Thoracic aorta (tissue), 2 donors: ENCODE measurements at regions not wholly inside any gene's neighbourhood (a gene's known extent, or its start where the extent isn't known, plus 50 kb on each side); places are given as distances from the start of the nearest gene placed in this dataset.

Experiments used
- ATAC-seq: fragments of 150-250 bp; one replicate; pipeline ENCODE4 v1.8.0; 2017; ENCODE audit warnings: low read depth; ENCODE audit not compliant: insufficient number of reproducible peaks, low FRiP score
- DNase-seq: peaks from one replicate; pipeline ENCODE4 v3.0.0-alpha.2; 2020; ENCODE audit warnings: low spot score
- H3K27ac ChIP-seq, 2 donors: fragments of 200-600 bp; sonication (generic); 1 replicate in 1 of 2; 2 replicates in 1 of 2; pipeline ENCODE4 v1.5.1; 2016; ENCODE audit warnings: mild to moderate bottlenecking in 2 of 2, moderate library complexity in 2 of 2
- H3K27me3 ChIP-seq: fragments of 200-600 bp; sonication (generic); replicated peaks from 2 replicates; pipeline ENCODE4 v1.6.0; 2016; ENCODE audit warnings: mild to moderate bottlenecking; ENCODE audit not compliant: insufficient read depth
- H3K36me3 ChIP-seq: fragments of 200-600 bp; sonication (generic); one replicate; pipeline ENCODE4 v1.5.1; 2016
- H3K4me1 ChIP-seq, 2 donors: fragments of 200-600 bp; sonication (generic); 1 replicate in 1 of 2; 2 replicates in 1 of 2; pipeline versions ENCODE4 v1.5.1 to v1.6.0; 2016; ENCODE audit warnings: low read depth in 2 of 2, mild to moderate bottlenecking in 1 of 2; ENCODE audit not compliant: control insufficient read depth in 1 of 2
- H3K4me3 ChIP-seq: fragments of 200-600 bp; sonication (generic); 2 replicates; pipeline ENCODE4 v1.5.1; 2016; ENCODE audit warnings: mild to moderate bottlenecking
- H3K9me3 ChIP-seq: fragments of 200-600 bp; sonication (generic); 2 replicates; pipeline ENCODE4 v1.5.1; 2016
- TF ChIP-seq, protein P1 (sequence below): fragments of 200-600 bp; sonication (generic); IDR thresholded peaks from one replicate; pipeline ENCODE4 v1.5.1; 2019; ENCODE audit warnings: antibody characterized with exemption

DNA sequence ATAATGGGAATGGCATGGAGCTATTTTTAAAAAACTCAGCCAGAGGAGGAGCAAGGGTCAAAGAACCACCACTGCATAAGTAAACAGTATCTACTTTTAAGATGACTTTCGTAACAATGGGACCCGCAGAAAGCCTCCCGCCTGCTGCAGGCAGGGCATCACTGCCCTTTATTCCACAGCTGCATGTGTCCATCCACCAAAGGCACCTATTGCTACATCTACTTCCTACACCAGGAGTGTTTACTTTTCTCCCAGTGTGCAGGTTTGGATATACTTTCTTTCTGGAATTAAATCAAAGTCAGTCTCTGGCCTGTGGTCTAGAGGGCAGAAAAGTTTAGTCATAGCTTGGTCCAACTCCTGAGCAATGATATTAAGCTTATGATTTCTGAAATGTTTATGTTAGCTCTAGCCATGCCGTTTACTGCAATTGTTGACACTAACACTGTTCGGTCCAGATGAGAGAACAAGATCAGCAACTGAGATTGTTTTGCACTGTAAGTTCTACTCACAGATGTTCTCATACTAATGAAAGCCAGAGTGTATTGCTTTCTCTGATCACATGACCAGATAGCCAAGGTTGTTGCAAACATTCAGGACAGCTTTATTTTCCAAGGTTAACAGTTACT is 391.5 kb downstream of the FGF10 start:
- Histone ChIP-seq H3K27ac (no peak overlapping the region), H3K27me3 (no peaks in the 10 kb centered on the region), H3K9me3 (no peaks in the 10 kb centered on the region), H3K4me3 (no peak overlapping the region), H3K36me3 (no peaks in the 10 kb centered on the region), H3K4me1 (peaks cover 8 to 10% of the 10 kb centered on the region in 2 donors)
- ATAC-seq, result no peak
- DNase-seq, result no peak
- TF ChIP-seq, protein P1, sequence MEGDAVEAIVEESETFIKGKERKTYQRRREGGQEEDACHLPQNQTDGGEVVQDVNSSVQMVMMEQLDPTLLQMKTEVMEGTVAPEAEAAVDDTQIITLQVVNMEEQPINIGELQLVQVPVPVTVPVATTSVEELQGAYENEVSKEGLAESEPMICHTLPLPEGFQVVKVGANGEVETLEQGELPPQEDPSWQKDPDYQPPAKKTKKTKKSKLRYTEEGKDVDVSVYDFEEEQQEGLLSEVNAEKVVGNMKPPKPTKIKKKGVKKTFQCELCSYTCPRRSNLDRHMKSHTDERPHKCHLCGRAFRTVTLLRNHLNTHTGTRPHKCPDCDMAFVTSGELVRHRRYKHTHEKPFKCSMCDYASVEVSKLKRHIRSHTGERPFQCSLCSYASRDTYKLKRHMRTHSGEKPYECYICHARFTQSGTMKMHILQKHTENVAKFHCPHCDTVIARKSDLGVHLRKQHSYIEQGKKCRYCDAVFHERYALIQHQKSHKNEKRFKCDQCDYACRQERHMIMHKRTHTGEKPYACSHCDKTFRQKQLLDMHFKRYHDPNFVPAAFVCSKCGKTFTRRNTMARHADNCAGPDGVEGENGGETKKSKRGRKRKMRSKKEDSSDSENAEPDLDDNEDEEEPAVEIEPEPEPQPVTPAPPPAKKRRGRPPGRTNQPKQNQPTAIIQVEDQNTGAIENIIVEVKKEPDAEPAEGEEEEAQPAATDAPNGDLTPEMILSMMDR, result no peak

DNA sequence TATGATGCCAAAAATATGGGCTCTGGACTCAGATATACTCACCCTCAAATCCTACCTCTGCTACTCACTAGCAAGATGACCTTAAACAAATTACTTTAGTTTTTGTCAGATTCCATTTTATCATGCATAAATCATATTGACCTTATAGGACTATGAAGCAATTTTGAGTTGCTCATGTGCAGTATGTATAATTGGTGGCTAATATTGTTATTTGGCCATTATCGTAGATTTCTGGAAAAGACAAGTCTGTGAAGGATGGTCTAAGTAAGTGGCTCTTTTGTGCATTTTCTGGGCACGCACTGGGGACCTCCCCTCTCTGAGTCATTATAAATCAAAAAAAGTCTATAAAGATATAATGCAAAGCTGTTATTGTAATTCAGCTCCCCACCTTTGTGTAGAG is 393.0 kb downstream of the FGF10 start:
- no peak for ATAC-seq

DNA sequence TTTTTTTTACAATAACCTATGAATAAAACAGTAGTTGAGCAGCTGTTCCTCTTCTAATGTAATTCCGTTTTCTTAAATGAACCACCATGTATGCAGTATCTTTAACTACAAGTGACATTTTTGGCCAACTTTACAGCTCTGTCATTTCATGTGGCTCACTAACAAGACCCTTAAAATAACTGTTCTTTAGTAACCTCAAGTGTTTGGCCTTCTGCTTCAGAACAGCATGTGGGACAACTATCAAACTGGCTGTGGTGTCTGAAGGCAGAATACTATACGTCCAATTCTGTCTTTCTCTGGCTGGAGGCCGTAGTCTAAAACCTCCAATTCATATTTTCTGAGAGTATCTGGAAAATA is 391.4 kb downstream of the NNT start:
- H3K4me3 ChIP-seq, result no peak overlapping the region
- no peaks in the 10 kb centered on the region for H3K9me3 ChIP-seq
- no peaks in the 10 kb centered on the region for H3K36me3 ChIP-seq
- ATAC-seq (no peak), DNase-seq (no peak)
- peaks cover 0 to 4% of the 10 kb centered on the region in 2 donors for H3K4me1 ChIP-seq
- TF ChIP-seq, protein P1, result no peak
- H3K27me3 ChIP-seq, result no peaks in the 10 kb centered on the region
- no peak overlapping the region for H3K27ac ChIP-seq

More for the DNA sequence above, 393.0 kb downstream of the FGF10 start:
- DNase-seq, result no peak
- Histone ChIP-seq H3K4me3 (no peak overlapping the region), H3K36me3 (no peaks in the 10 kb centered on the region), H3K27me3 (no peaks in the 10 kb centered on the region), H3K9me3 (no peaks in the 10 kb centered on the region), H3K27ac (no peak overlapping the region), H3K4me1 (peaks cover 4 to 6% of the 10 kb centered on the region in 2 donors)
- TF ChIP-seq, protein P1, result no peak

DNA sequence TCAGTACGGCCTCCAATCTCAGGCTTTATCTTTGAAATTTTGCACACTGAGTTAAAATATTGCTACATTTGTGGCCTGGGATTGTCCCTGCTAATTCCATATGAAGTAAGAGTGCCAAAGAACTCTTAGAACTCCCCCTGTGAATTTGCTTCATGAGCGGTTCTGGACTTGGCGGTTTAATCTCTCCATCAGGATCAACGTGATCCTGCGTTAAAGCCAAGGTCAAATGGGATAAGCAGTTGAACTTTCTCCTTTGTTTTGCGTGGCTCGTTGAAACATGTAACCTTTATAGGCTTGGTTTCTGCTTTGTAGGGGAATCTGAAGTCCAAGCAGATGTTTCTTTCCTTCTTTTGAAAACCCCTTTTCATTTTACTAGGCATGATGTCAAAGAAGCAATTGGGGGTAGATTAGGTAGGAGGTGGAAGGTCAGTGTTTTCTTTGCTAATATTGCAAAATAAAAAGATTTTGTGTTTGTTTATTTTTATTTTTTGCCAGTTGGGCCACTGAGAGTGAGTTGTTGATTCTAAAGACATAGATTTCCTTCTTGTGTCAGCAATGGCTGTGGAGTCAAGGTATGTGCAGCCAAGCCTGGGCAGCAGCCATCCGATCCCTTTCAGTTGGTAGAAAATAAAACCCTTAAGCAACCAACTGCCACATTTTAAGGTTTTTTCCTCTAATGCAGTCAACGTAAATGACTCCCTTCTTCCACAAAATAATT is 390.8 kb downstream of the NNT start:
- no peaks in the 10 kb centered on the region for H3K27me3 ChIP-seq
- no peak for ATAC-seq
- no peak overlapping the region for H3K27ac ChIP-seq
- TF ChIP-seq, protein P1, result no peak
- no peak overlapping the region for H3K4me3 ChIP-seq
- H3K9me3 ChIP-seq, result no peaks in the 10 kb centered on the region
- no peak for DNase-seq
- H3K4me1 ChIP-seq, result peaks cover 0 to 4% of the 10 kb centered on the region in 2 donors
- H3K36me3 ChIP-seq, result no peaks in the 10 kb centered on the region

DNA sequence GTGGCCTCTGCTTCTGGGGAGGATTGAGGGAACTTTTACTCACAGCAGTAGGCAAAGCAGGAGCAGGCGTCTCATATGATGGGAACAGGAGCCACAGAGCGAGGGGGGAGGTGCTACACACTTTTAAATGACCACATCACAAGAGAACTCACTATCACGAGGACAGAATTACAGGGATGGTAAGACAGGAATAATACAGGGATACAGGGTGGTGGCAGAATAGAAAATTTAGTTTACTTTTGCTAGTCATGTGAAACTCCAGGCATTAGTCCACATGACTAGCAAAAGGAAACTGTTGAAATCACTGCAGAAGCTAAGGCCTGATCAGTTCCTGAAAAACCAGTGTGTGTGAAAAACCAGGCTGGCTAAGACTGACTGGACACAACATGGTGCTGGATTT is 382.4 kb downstream of the NNT start:
- TF ChIP-seq, protein P1, result no peak
- no peaks in the 10 kb centered on the region for H3K9me3 ChIP-seq
- H3K4me1 ChIP-seq, result no peaks in the 10 kb centered on the region
- DNase-seq (no peak), ATAC-seq (no peak)
- H3K4me3 ChIP-seq, result no peak overlapping the region
- H3K36me3 ChIP-seq, result no peaks in the 10 kb centered on the region
- no peak overlapping the region for H3K27ac ChIP-seq
- H3K27me3 ChIP-seq, result no peaks in the 10 kb centered on the region
